ENCODE measurements at regions not wholly inside any gene's neighbourhood (a gene's known extent, or its start where the extent isn't known, plus 50 kb on each side); places are given as distances from the start of the nearest gene placed in this dataset.

DNA sequence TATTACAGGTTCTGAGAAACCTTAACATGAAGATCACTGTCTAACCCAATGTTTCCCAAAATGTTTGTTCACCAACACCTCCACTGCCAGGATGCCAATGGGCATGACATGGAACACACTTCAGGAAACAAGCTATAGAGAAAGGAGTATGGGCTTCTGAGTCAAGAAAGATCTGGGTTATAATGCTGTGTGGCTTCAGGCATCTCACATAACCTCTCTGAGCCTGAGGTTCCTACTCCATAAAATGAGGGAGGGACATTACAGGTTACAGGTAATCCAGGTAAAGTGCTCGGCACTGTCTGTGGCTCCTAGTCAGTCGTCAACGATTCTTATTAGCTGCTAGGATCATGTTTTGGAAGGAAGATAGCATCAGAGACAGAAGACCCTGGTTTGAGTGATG, 126.4 kb upstream of the SMAD3 start:
- Histone ChIP-seq H3K9ac (ENCODE audit: low read depth, low read length, poor library complexity, severe bottlenecking) (no peak overlapping the region), H3K4me1 (ENCODE audit: insufficient read depth, low read length, poor library complexity, severe bottlenecking) (no peaks in the 10 kb centered on the region), H4K20me1 (ENCODE audit: insufficient read depth, low read length, poor library complexity, severe bottlenecking) (no peaks in the 10 kb centered on the region), H3K27me3 (ENCODE audit: insufficient read depth, low read length, poor library complexity, severe bottlenecking) (no peaks in the 10 kb centered on the region), H3K9me3 (ENCODE audit: insufficient read depth, low read depth, low read length) (no peaks in the 10 kb centered on the region; the same call in 1 of the 2 replicates), H3K36me3 (ENCODE audit: insufficient read depth, low read length) (no peaks in the 10 kb centered on the region), H2AFZ (ENCODE audit: low read length) (0 out of 2 replicates have a peak overlapping the region, but pooled peaks have one; percentile 11), H3K4me3 (ENCODE audit: low read length, poor library complexity, severe bottlenecking) (no peak overlapping the region), H3F3A (ENCODE audit: low read depth) (no peaks in the 10 kb centered on the region), H3K4me2 (ENCODE audit: low read depth, low read length, poor library complexity, severe bottlenecking) (no peak overlapping the region), H3K9me2 (replicated peaks; ENCODE audit: low read depth, low read length) (no peaks in the 10 kb centered on the region), H3K79me2 (ENCODE audit: insufficient read depth, low read length) (no peaks in the 10 kb centered on the region)
- TF ChIP-seq EZH2phosphoT487 (IDR thresholded peaks at IDR 0.05; ENCODE audit: borderline replicate concordance) (no peak), CTCF (conservative IDR thresholded peaks at IDR 0.05; ENCODE audit: low read length) (no peak)

GRCh38 chr15:66939451-66940023, 125.9 kb upstream of the SMAD3 start:
- Histone ChIP-seq H3K4me2 (ENCODE audit: low read depth, low read length, poor library complexity, severe bottlenecking) (no peak overlapping the region), H2AFZ (ENCODE audit: low read length) (no peak overlapping the region)

GRCh38 chr15:66940368-66940767, 125.0 kb upstream of the SMAD3 start:
- Histone ChIP-seq H3K27me3 (ENCODE audit: insufficient read depth, low read length, poor library complexity, severe bottlenecking) (no peaks in the 10 kb centered on the region), H3K36me3 (ENCODE audit: insufficient read depth, low read length) (no peaks in the 10 kb centered on the region), H3F3A (ENCODE audit: low read depth) (no peaks in the 10 kb centered on the region), H3K4me3 (ENCODE audit: low read length, poor library complexity, severe bottlenecking) (no peak overlapping the region), H3K4me2 (ENCODE audit: low read depth, low read length, poor library complexity, severe bottlenecking) (no peak overlapping the region), H3K79me2 (ENCODE audit: insufficient read depth, low read length) (no peaks in the 10 kb centered on the region), H3K9me3 (ENCODE audit: insufficient read depth, low read depth, low read length) (no peaks in the 10 kb centered on the region), H3K4me1 (ENCODE audit: insufficient read depth, low read length, poor library complexity, severe bottlenecking) (no peaks in the 10 kb centered on the region), H3K9ac (ENCODE audit: low read depth, low read length, poor library complexity, severe bottlenecking) (no peak overlapping the region), H3K9me2 (replicated peaks; ENCODE audit: low read depth, low read length) (no peaks in the 10 kb centered on the region), H4K20me1 (ENCODE audit: insufficient read depth, low read length, poor library complexity, severe bottlenecking) (no peaks in the 10 kb centered on the region), H2AFZ (ENCODE audit: low read length) (no peak overlapping the region)
- TF ChIP-seq CTCF (conservative IDR thresholded peaks at IDR 0.05; ENCODE audit: low read length) (no peak), EZH2phosphoT487 (IDR thresholded peaks at IDR 0.05; ENCODE audit: borderline replicate concordance) (no peak)

More at GRCh38 chr15:66939451-66940023, 125.9 kb upstream of the SMAD3 start:
- no peak for TF ChIP-seq EZH2phosphoT487 (IDR thresholded peaks at IDR 0.05; ENCODE audit: borderline replicate concordance)
- TF ChIP-seq CTCF (conservative IDR thresholded peaks at IDR 0.05; ENCODE audit: low read length), result no peak
- Histone ChIP-seq H3K9ac (ENCODE audit: low read depth, low read length, poor library complexity, severe bottlenecking) (no peak overlapping the region), H3K36me3 (ENCODE audit: insufficient read depth, low read length) (no peaks in the 10 kb centered on the region), H3K27me3 (ENCODE audit: insufficient read depth, low read length, poor library complexity, severe bottlenecking) (no peaks in the 10 kb centered on the region), H3K4me3 (ENCODE audit: low read length, poor library complexity, severe bottlenecking) (no peak overlapping the region), H3F3A (ENCODE audit: low read depth) (no peaks in the 10 kb centered on the region), H3K9me3 (ENCODE audit: insufficient read depth, low read depth, low read length) (no peaks in the 10 kb centered on the region), H3K79me2 (ENCODE audit: insufficient read depth, low read length) (no peaks in the 10 kb centered on the region), H4K20me1 (ENCODE audit: insufficient read depth, low read length, poor library complexity, severe bottlenecking) (no peaks in the 10 kb centered on the region), H3K4me1 (ENCODE audit: insufficient read depth, low read length, poor library complexity, severe bottlenecking) (no peaks in the 10 kb centered on the region), H3K9me2 (replicated peaks; ENCODE audit: low read depth, low read length) (no peaks in the 10 kb centered on the region)
